Mucosa of stomach (tissue), 1 donor: ENCODE measurements at regions not wholly inside any gene's neighbourhood (a gene's known extent, or its start where the extent isn't known, plus 50 kb on each side); places are given as distances from the start of the nearest gene placed in this dataset.

Source experiments
- H3K27me3 ChIP-seq: one replicate; pipeline ENCODE4 v1.7.0; 2013; ENCODE audit warnings: mild to moderate bottlenecking, low read length; ENCODE audit not compliant: control insufficient read depth, insufficient read depth
- H3K36me3 ChIP-seq: one replicate; pipeline ENCODE4 v1.7.0; 2013; ENCODE audit warnings: low read length; ENCODE audit not compliant: control insufficient read depth, insufficient read depth
- H3K4me1 ChIP-seq: one replicate; pipeline ENCODE4 v1.7.0; 2013; ENCODE audit warnings: mild to moderate bottlenecking, low read length; ENCODE audit not compliant: control insufficient read depth, insufficient read depth
- H3K4me3 ChIP-seq: one replicate; pipeline ENCODE4 v1.7.0; 2013; ENCODE audit warnings: low read length
- H3K9ac ChIP-seq: one replicate; pipeline ENCODE4 v1.7.0; 2013; ENCODE audit warnings: mild to moderate bottlenecking, low read length, moderate library complexity
- H3K9me3 ChIP-seq: one replicate; pipeline ENCODE4 v1.7.0; 2013; ENCODE audit warnings: mild to moderate bottlenecking, low read length, moderate library complexity; ENCODE audit not compliant: control insufficient read depth
- donor health status: Pancreatic carcinoma.

GRCh38 chr3:159796744-159797143 is 191.9 kb upstream of the IL12A start:
- no peak overlapping the region for H3K9ac ChIP-seq
- H3K36me3 ChIP-seq, result no peaks in the 10 kb centered on the region
- H3K4me1 ChIP-seq, result no peaks in the 10 kb centered on the region
- no peaks in the 10 kb centered on the region for H3K9me3 ChIP-seq
- no peaks in the 10 kb centered on the region for H3K27me3 ChIP-seq
- no peak overlapping the region for H3K4me3 ChIP-seq

GRCh38 chr3:159797771-159798170 is 190.9 kb upstream of the IL12A start:
- Histone ChIP-seq H3K27me3 (no peaks in the 10 kb centered on the region), H3K4me1 (no peaks in the 10 kb centered on the region), H3K4me3 (no peak overlapping the region)

GRCh38 chr3:159798951-159799350 is 189.7 kb upstream of the IL12A start:
- H3K9me3 ChIP-seq, result no peaks in the 10 kb centered on the region
- no peaks in the 10 kb centered on the region for H3K27me3 ChIP-seq
- no peaks in the 10 kb centered on the region for H3K36me3 ChIP-seq
- no peaks in the 10 kb centered on the region for H3K4me1 ChIP-seq
- no peak overlapping the region for H3K9ac ChIP-seq
- H3K4me3 ChIP-seq, result no peak overlapping the region

More at GRCh38 chr3:159797771-159798170, 190.9 kb upstream of the IL12A start:
- H3K9ac ChIP-seq, result no peak overlapping the region
- H3K36me3 ChIP-seq, result no peaks in the 10 kb centered on the region
- H3K9me3 ChIP-seq, result no peaks in the 10 kb centered on the region

GRCh38 chr3:159800434-159801155 is 188.0 kb upstream of the IL12A start:
- Histone ChIP-seq H3K4me3 (no peak overlapping the region), H3K9me3 (no peaks in the 10 kb centered on the region), H3K36me3 (no peaks in the 10 kb centered on the region), H3K9ac (no peak overlapping the region), H3K4me1 (peaks cover 8% of the 10 kb centered on the region), H3K27me3 (no peaks in the 10 kb centered on the region)

- Histone ChIP-seq H3K4me1 (peaks cover 8% of the 10 kb centered on the region), H3K4me3 (no peak overlapping the region), H3K9ac (no peak overlapping the region), H3K27me3 (no peaks in the 10 kb centered on the region), H3K9me3 (no peaks in the 10 kb centered on the region), H3K36me3 (no peaks in the 10 kb centered on the region)
Observed at GRCh38 chr3:159802864-159803263, 185.8 kb upstream of the IL12A start.

GRCh38 chr3:159803459-159803858 is 185.2 kb upstream of the IL12A start:
- no peak overlapping the region for H3K4me3 ChIP-seq
- peaks cover 8% of the 10 kb centered on the region for H3K4me1 ChIP-seq
- no peaks in the 10 kb centered on the region for H3K9me3 ChIP-seq
- no peaks in the 10 kb centered on the region for H3K27me3 ChIP-seq
- no peak overlapping the region for H3K9ac ChIP-seq
- H3K36me3 ChIP-seq, result no peaks in the 10 kb centered on the region

GRCh38 chr3:159804726-159805410 is 183.8 kb upstream of the IL12A start:
- H3K36me3 ChIP-seq, result no peaks in the 10 kb centered on the region
- H3K4me3 ChIP-seq, result no peak overlapping the region
- H3K4me1 ChIP-seq, result peaks cover 8% of the 10 kb centered on the region
- H3K9me3 ChIP-seq, result no peaks in the 10 kb centered on the region
- H3K27me3 ChIP-seq, result no peaks in the 10 kb centered on the region
- H3K9ac ChIP-seq, result no peak overlapping the region

- Histone ChIP-seq H3K9ac (no peak overlapping the region), H3K4me1 (peaks cover 8% of the 10 kb centered on the region), H3K36me3 (no peaks in the 10 kb centered on the region), H3K4me3 (no peak overlapping the region), H3K27me3 (no peaks in the 10 kb centered on the region), H3K9me3 (no peaks in the 10 kb centered on the region)
Observed at GRCh38 chr3:159805411-159805772, 183.2 kb upstream of the IL12A start.

- H3K9ac ChIP-seq, result no peak overlapping the region
- H3K9me3 ChIP-seq, result no peaks in the 10 kb centered on the region
- H3K27me3 ChIP-seq, result no peaks in the 10 kb centered on the region
- no peaks in the 10 kb centered on the region for H3K36me3 ChIP-seq
- peaks cover 8% of the 10 kb centered on the region for H3K4me1 ChIP-seq
- H3K4me3 ChIP-seq, result no peak overlapping the region
Observed at GRCh38 chr3:159806412-159806811, 182.2 kb upstream of the IL12A start.

GRCh38 chr3:159807137-159808040 is 181.2 kb upstream of the IL12A start:
- H3K9me3 ChIP-seq, result no peaks in the 10 kb centered on the region
- no peak overlapping the region for H3K9ac ChIP-seq
- no peaks in the 10 kb centered on the region for H3K36me3 ChIP-seq
- no peak overlapping the region for H3K4me3 ChIP-seq
- H3K4me1 ChIP-seq, result peaks cover 8% of the 10 kb centered on the region
- H3K27me3 ChIP-seq, result no peaks in the 10 kb centered on the region

GRCh38 chr3:159813822-159814531 is 174.7 kb upstream of the IL12A start:
- Histone ChIP-seq H3K4me1 (peaks cover 14% of the 10 kb centered on the region), H3K36me3 (no peaks in the 10 kb centered on the region), H3K9ac (no peak overlapping the region), H3K27me3 (no peaks in the 10 kb centered on the region), H3K9me3 (no peaks in the 10 kb centered on the region), H3K4me3 (no peak overlapping the region)
